HAP-1 (cell line): ENCODE measurements at regions not wholly inside any gene's neighbourhood (a gene's known extent, or its start where the extent isn't known, plus 50 kb on each side); places are given as distances from the start of the nearest gene placed in this dataset.
A peak's percentile ranks its signal among the peaks of the same experiment; 100 is the strongest.
"Not testable (repeated sequence)": the region's sequence is repeated elsewhere in the genome, so short reads cannot be mapped to it uniquely, and the experiment has no call there.

Source experiments
- DNase-seq, 2 experiments: peaks; one replicate each; pipeline ENCODE4 v3.0.0-alpha.2; 2016 to 2020; ENCODE audit warnings: low spot score in 2 of 2
- H3K27me3 ChIP-seq: fragments of 250-450 bp; sonication (Bioruptor Pico); 2 replicates; pipeline ENCODE4 v1.5.1; 2020; ENCODE audit warnings: low read depth, mild to moderate bottlenecking, moderate library complexity
- H3K36me3 ChIP-seq: fragments of 250-450 bp; sonication (Bioruptor Pico); replicated peaks from 2 replicates; pipeline ENCODE4 v1.5.1; 2020; ENCODE audit warnings: mild to moderate bottlenecking
- H3K4me1 ChIP-seq: fragments of 250-450 bp; sonication (Bioruptor Pico); 2 replicates; pipeline ENCODE4 v1.5.1; 2020; ENCODE audit warnings: mild to moderate bottlenecking
- H3K4me3 ChIP-seq: fragments of 250-450 bp; sonication (Bioruptor Pico); 2 replicates; pipeline ENCODE4 v1.5.1; 2020; ENCODE audit warnings: mild to moderate bottlenecking, moderate library complexity
- H3K9me3 ChIP-seq: fragments of 250-450 bp; sonication (Bioruptor Pico); 2 replicates; pipeline ENCODE4 v1.5.1; 2020; ENCODE audit warnings: mild to moderate bottlenecking, moderate library complexity
- in situ Hi-C: fragments of 300-500 bp; cut with MboI; formaldehyde crosslinking; loops from 3 replicates; pipeline ENCODE4 v1.14.3; 2020; ENCODE audit warnings: low sequenced_read_pairs, inconsistent platforms, mixed read lengths

- DNase-seq, result no peak
- H3K4me3 ChIP-seq, result no peak overlapping the region
- no peaks in the 10 kb centered on the region for H3K9me3 ChIP-seq
- no peaks in the 10 kb centered on the region for H3K36me3 ChIP-seq
- in situ Hi-C loops, result no loop called here
- H3K27me3 ChIP-seq, result no peaks in the 10 kb centered on the region
- H3K4me1 ChIP-seq, result no peaks in the 10 kb centered on the region
Measured at GRCh38 chr11:25628030-25628429, 703.9 kb upstream of the ANO3 start.

- Histone ChIP-seq H3K4me1 (no peaks in the 10 kb centered on the region), H3K36me3 (no peaks in the 10 kb centered on the region), H3K27me3 (no peaks in the 10 kb centered on the region), H3K4me3 (no peak overlapping the region), H3K9me3 (no peaks in the 10 kb centered on the region)
- in situ Hi-C loops, result no loop called here
- DNase-seq, result no peak
Measured at GRCh38 chr11:25633230-25633629, 698.7 kb upstream of the ANO3 start.

GRCh38 chr11:25649220-25649619 is 682.7 kb upstream of the ANO3 start:
- H3K4me3 ChIP-seq, H3K36me3 ChIP-seq, H3K27me3 ChIP-seq, in situ Hi-C loops, H3K9me3 ChIP-seq, H3K4me1 ChIP-seq, DNase-seq: not testable (repeated sequence)

GRCh38 chr11:25650319-25650718 is 681.6 kb upstream of the ANO3 start:
- no peaks in the 10 kb centered on the region for H3K9me3 ChIP-seq
- no peaks in the 10 kb centered on the region for H3K4me1 ChIP-seq
- H3K4me3 ChIP-seq, result no peak overlapping the region
- no peaks in the 10 kb centered on the region for H3K36me3 ChIP-seq
- in situ Hi-C loops, result no loop called here
- no peak for DNase-seq
- H3K27me3 ChIP-seq, result no peaks in the 10 kb centered on the region

- no peak overlapping the region for H3K4me3 ChIP-seq
- no peaks in the 10 kb centered on the region for H3K36me3 ChIP-seq
- no peaks in the 10 kb centered on the region for H3K4me1 ChIP-seq
- H3K27me3 ChIP-seq, result no peaks in the 10 kb centered on the region
- no peaks in the 10 kb centered on the region for H3K9me3 ChIP-seq
- in situ Hi-C loops, result no loop called here
- DNase-seq, result no peak
Measured at GRCh38 chr11:25655636-25656035, 676.3 kb upstream of the ANO3 start.

- Histone ChIP-seq H3K4me3 (no peak overlapping the region), H3K27me3 (no peaks in the 10 kb centered on the region), H3K9me3 (no peaks in the 10 kb centered on the region), H3K4me1 (no peaks in the 10 kb centered on the region), H3K36me3 (no peaks in the 10 kb centered on the region)
- DNase-seq, result no peak
- in situ Hi-C loops, result no loop called here
Measured at GRCh38 chr11:25658916-25659315, 673.0 kb upstream of the ANO3 start.

- Histone ChIP-seq H3K36me3 (no peaks in the 10 kb centered on the region), H3K9me3 (no peaks in the 10 kb centered on the region), H3K27me3 (no peaks in the 10 kb centered on the region), H3K4me3 (no peak overlapping the region), H3K4me1 (no peaks in the 10 kb centered on the region)
- in situ Hi-C loops, result no loop called here
- DNase-seq, result no peak
Measured at GRCh38 chr11:25659706-25660105, 672.2 kb upstream of the ANO3 start.

- Histone ChIP-seq H3K36me3 (no peaks in the 10 kb centered on the region), H3K27me3 (no peaks in the 10 kb centered on the region), H3K4me3 (no peak overlapping the region), H3K4me1 (no peaks in the 10 kb centered on the region), H3K9me3 (no peaks in the 10 kb centered on the region)
- in situ Hi-C loops, result no loop called here
- DNase-seq, result no peak
Measured at GRCh38 chr11:25667871-25668270, 664.1 kb upstream of the ANO3 start.

GRCh38 chr11:25691959-25692358 is 640.0 kb upstream of the ANO3 start:
- Histone ChIP-seq H3K9me3 (no peaks in the 10 kb centered on the region), H3K4me3 (no peak overlapping the region), H3K27me3 (no peaks in the 10 kb centered on the region), H3K36me3 (no peaks in the 10 kb centered on the region), H3K4me1 (no peaks in the 10 kb centered on the region)
- no peak for DNase-seq
- in situ Hi-C loops, result no loop called here

- H3K4me1 ChIP-seq, result no peaks in the 10 kb centered on the region
- H3K27me3 ChIP-seq, result no peaks in the 10 kb centered on the region
- in situ Hi-C loops, result no loop called here
- no peak for DNase-seq
- H3K36me3 ChIP-seq, result no peaks in the 10 kb centered on the region
- no peak overlapping the region for H3K4me3 ChIP-seq
- H3K9me3 ChIP-seq, result no peaks in the 10 kb centered on the region
Measured at GRCh38 chr11:25702417-25702816, 629.5 kb upstream of the ANO3 start.

- in situ Hi-C loops, result no loop called here
- H3K9me3 ChIP-seq, result no peaks in the 10 kb centered on the region
- H3K4me3 ChIP-seq, result no peak overlapping the region
- no peaks in the 10 kb centered on the region for H3K27me3 ChIP-seq
- DNase-seq, result no peak
- no peaks in the 10 kb centered on the region for H3K36me3 ChIP-seq
- no peaks in the 10 kb centered on the region for H3K4me1 ChIP-seq
Measured at GRCh38 chr11:25710975-25711374, 621.0 kb upstream of the ANO3 start.

GRCh38 chr11:25727944-25728343 is 604.0 kb upstream of the ANO3 start:
- Histone ChIP-seq H3K4me3 (no peak overlapping the region), H3K9me3 (no peaks in the 10 kb centered on the region), H3K36me3 (no peaks in the 10 kb centered on the region), H3K27me3 (no peaks in the 10 kb centered on the region), H3K4me1 (no peaks in the 10 kb centered on the region)
- in situ Hi-C loops, result no loop called here
- no peak for DNase-seq

GRCh38 chr11:25730230-25730629 is 601.7 kb upstream of the ANO3 start:
- Histone ChIP-seq H3K4me1 (no peaks in the 10 kb centered on the region), H3K9me3 (no peaks in the 10 kb centered on the region), H3K36me3 (no peaks in the 10 kb centered on the region), H3K4me3 (no peak overlapping the region), H3K27me3 (no peaks in the 10 kb centered on the region)
- no peak for DNase-seq
- in situ Hi-C loops, result no loop called here

- Histone ChIP-seq H3K9me3 (no peaks in the 10 kb centered on the region), H3K4me3 (no peak overlapping the region), H3K27me3 (0 out of 2 replicates have a peak, but pooled peaks cover 2% of the 10 kb centered on the region), H3K4me1 (no peaks in the 10 kb centered on the region), H3K36me3 (no peaks in the 10 kb centered on the region)
- in situ Hi-C loops, result no loop called here
- no peak for DNase-seq
Measured at GRCh38 chr11:25733777-25734176, 598.2 kb upstream of the ANO3 start.

- no peaks in the 10 kb centered on the region for H3K9me3 ChIP-seq
- in situ Hi-C loops, result no loop called here
- 0 out of 2 replicates have a peak, but pooled peaks cover 2% of the 10 kb centered on the region for H3K27me3 ChIP-seq
- H3K36me3 ChIP-seq, result no peaks in the 10 kb centered on the region
- DNase-seq, result peak in 1 of 2 experiments; percentile 12
- no peak overlapping the region for H3K4me3 ChIP-seq
- no peaks in the 10 kb centered on the region for H3K4me1 ChIP-seq
Measured at GRCh38 chr11:25734591-25735211, 597.2 kb upstream of the ANO3 start.
